Stimulated activated naive CD8-positive, alpha-beta T cell treated with anti-CD3 and anti-CD28 coated beads, Interleukin-15, amount 100 ng/mL, for 72 hours (primary cell): ENCODE measurements at regions not wholly inside any gene's neighbourhood (a gene's known extent, or its start where the extent isn't known, plus 50 kb on each side); places are given as distances from the start of the nearest gene placed in this dataset.
"Not testable (repeated sequence)": the region's sequence is repeated elsewhere in the genome, so short reads cannot be mapped to it uniquely, and the experiment has no call there.

ENCODE experiments used
- ATAC-seq: fragments of 150-1000 bp; cut with Tn5 transposase; 2 replicates; pipeline ENCODE4 v1.10.0; 2021; ENCODE audit warnings: mild to moderate bottlenecking, moderate library complexity
- DNase-seq, 2 donors: peaks; one replicate each; pipeline ENCODE4 v3.0.0; 2021 to 2022
- H3K27ac Mint-ChIP-seq, 2 donors: one replicate each; pipeline ENCODE4 v1.8.0; 2022; ENCODE audit warnings: mild to moderate bottlenecking in 2 of 2, mixed read lengths in 2 of 2, moderate library complexity in 2 of 2
- H3K27me3 Mint-ChIP-seq: one replicate; pipeline ENCODE4 v1.8.0; 2022; ENCODE audit warnings: mixed read lengths
- H3K4me1 Mint-ChIP-seq: one replicate; pipeline ENCODE4 v1.8.0; 2022; ENCODE audit warnings: mild to moderate bottlenecking, mixed read lengths
- H3K4me3 Mint-ChIP-seq, 2 donors: one replicate each; pipeline ENCODE4 v1.8.0; 2022; ENCODE audit warnings: mild to moderate bottlenecking in 2 of 2, mixed read lengths in 2 of 2, moderate library complexity in 1 of 2
- H3K9me3 Mint-ChIP-seq, 2 donors: one replicate each; pipeline ENCODE4 v1.8.0; 2022; ENCODE audit warnings: mixed read lengths in 2 of 2

GRCh38 chrX:122945328-122945727, 238.8 kb upstream of the GRIA3 start:
- DNase-seq (no peak), ATAC-seq (no peak)
- H3K27me3 Mint-ChIP-seq, result no peaks in the 10 kb centered on the region
- H3K9me3 Mint-ChIP-seq, result no peaks in the 10 kb centered on the region
- H3K4me1 Mint-ChIP-seq, result no peaks in the 10 kb centered on the region
- H3K4me3 Mint-ChIP-seq, result no peak overlapping the region
- H3K27ac Mint-ChIP-seq, result no peak overlapping the region

- Mint-ChIP-seq H3K4me1 (no peaks in the 10 kb centered on the region), H3K27me3 (no peaks in the 10 kb centered on the region), H3K9me3 (peaks cover 8 to 12% of the 10 kb centered on the region in 2 donors), H3K27ac (no peak overlapping the region), H3K4me3 (no peak overlapping the region)
- no peak for ATAC-seq
- DNase-seq, result no peak
Observed at GRCh38 chrX:122972604-122973003, 211.5 kb upstream of the GRIA3 start.

- DNase-seq (no peak), ATAC-seq (no peak)
- Mint-ChIP-seq H3K27ac (no peak overlapping the region), H3K4me1 (no peaks in the 10 kb centered on the region), H3K27me3 (no peaks in the 10 kb centered on the region), H3K9me3 (no peaks in the 10 kb centered on the region), H3K4me3 (no peak overlapping the region)
Observed at GRCh38 chrX:122982521-122982920, 201.6 kb upstream of the GRIA3 start.

DNA sequence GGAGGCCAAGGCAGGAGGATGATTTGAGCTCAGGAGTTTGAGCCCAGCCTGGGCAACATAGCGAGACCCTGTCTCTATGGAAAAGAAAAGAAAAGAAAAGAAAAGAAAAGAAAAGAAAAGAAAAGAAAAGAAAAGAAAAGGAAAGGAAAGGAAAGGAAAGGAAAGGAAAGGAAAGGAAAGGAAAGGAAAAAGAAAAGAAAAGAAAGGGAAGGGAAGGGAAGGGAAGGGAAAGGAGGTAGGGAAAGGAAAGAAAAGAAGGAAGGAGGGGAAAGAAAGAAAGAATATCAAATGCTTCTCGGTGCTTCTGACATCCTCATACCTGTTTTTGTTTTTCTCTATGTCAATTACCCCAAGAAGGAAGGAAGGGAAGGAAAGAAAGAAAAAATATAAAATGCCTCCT, 181.2 kb upstream of the GRIA3 start:
- H3K27me3 Mint-ChIP-seq, ATAC-seq, H3K9me3 Mint-ChIP-seq, H3K4me1 Mint-ChIP-seq, DNase-seq, H3K27ac Mint-ChIP-seq, H3K4me3 Mint-ChIP-seq: not testable (repeated sequence)

GRCh38 chrX:123013141-123013540, 170.9 kb upstream of the GRIA3 start:
- Mint-ChIP-seq H3K27me3 (no peaks in the 10 kb centered on the region), H3K4me3 (no peak overlapping the region), H3K4me1 (no peaks in the 10 kb centered on the region), H3K9me3 (peaks cover 0 to 11% of the 10 kb centered on the region in 2 donors), H3K27ac (no peak overlapping the region)
- ATAC-seq, result no peak
- no peak for DNase-seq

DNA sequence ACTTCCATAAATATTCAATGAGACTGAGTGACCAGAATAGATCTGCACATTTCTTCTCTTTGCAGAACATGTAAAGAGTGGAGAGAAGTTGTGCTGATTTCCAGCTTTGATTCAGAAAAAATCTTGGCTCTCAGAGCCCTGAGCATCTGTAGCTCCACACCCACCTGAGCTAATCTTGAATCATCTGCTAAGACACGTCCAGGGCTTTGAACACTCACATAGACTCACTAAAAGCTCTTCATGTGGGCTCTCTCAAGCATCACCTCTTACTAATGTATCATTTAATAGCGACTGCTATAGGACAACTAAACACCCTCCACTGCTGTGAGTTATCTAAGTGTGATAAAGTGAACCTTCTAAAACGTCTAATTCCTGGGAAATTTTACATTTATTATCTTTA, 147.7 kb upstream of the GRIA3 start:
- H3K27ac Mint-ChIP-seq, result no peak overlapping the region
- no peaks in the 10 kb centered on the region for H3K4me1 Mint-ChIP-seq
- DNase-seq (no peak), ATAC-seq (no peak)
- no peak overlapping the region for H3K4me3 Mint-ChIP-seq
- peaks cover 0 to 12% of the 10 kb centered on the region in 2 donors for H3K9me3 Mint-ChIP-seq
- H3K27me3 Mint-ChIP-seq, result no peaks in the 10 kb centered on the region

GRCh38 chrX:123049071-123049625, 134.9 kb upstream of the GRIA3 start:
- H3K9me3 Mint-ChIP-seq, result no peaks in the 10 kb centered on the region
- H3K4me1 Mint-ChIP-seq, result no peaks in the 10 kb centered on the region
- H3K27me3 Mint-ChIP-seq, result no peaks in the 10 kb centered on the region
- DNase-seq, result no peak
- H3K4me3 Mint-ChIP-seq, result no peak overlapping the region
- no peak for ATAC-seq
- H3K27ac Mint-ChIP-seq, result no peak overlapping the region

DNA sequence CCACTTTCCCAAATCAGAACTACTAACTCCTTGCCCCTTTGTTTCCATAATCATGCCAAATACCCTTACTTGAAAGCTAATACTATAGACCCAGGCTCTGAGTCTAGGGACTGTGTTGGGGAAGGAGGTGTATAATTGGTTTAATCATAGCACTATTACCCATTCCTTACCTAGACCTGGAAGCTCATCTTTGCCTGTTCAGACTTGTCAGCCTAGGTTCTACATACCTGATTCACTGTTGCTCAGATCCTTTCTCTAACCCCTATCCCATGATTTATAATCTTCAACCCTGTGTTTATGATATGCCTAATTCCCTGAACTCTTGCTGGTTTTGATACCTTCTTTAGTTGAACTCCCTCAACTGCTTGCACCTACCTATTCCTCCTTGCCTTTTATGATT, 123.1 kb upstream of the GRIA3 start:
- H3K4me3 Mint-ChIP-seq, result no peak overlapping the region
- no peak overlapping the region for H3K27ac Mint-ChIP-seq
- H3K4me1 Mint-ChIP-seq, result no peaks in the 10 kb centered on the region
- ATAC-seq (no peak), DNase-seq (no peak)
- H3K9me3 Mint-ChIP-seq, result no peaks in the 10 kb centered on the region
- H3K27me3 Mint-ChIP-seq, result no peaks in the 10 kb centered on the region

GRCh38 chrX:123064053-123064452, 120.0 kb upstream of the GRIA3 start:
- Mint-ChIP-seq H3K4me3 (no peak overlapping the region), H3K4me1 (no peaks in the 10 kb centered on the region), H3K27me3 (no peaks in the 10 kb centered on the region), H3K27ac (no peak overlapping the region), H3K9me3 (no peaks in the 10 kb centered on the region)
- DNase-seq, result no peak
- ATAC-seq, result no peak

GRCh38 chrX:123072686-123073385, 111.2 kb upstream of the GRIA3 start:
- no peak overlapping the region for H3K4me3 Mint-ChIP-seq
- H3K9me3 Mint-ChIP-seq, result no peaks in the 10 kb centered on the region
- ATAC-seq (no peak), DNase-seq (no peak)
- H3K27me3 Mint-ChIP-seq, result no peaks in the 10 kb centered on the region
- no peaks in the 10 kb centered on the region for H3K4me1 Mint-ChIP-seq
- H3K27ac Mint-ChIP-seq, result no peak overlapping the region

DNA sequence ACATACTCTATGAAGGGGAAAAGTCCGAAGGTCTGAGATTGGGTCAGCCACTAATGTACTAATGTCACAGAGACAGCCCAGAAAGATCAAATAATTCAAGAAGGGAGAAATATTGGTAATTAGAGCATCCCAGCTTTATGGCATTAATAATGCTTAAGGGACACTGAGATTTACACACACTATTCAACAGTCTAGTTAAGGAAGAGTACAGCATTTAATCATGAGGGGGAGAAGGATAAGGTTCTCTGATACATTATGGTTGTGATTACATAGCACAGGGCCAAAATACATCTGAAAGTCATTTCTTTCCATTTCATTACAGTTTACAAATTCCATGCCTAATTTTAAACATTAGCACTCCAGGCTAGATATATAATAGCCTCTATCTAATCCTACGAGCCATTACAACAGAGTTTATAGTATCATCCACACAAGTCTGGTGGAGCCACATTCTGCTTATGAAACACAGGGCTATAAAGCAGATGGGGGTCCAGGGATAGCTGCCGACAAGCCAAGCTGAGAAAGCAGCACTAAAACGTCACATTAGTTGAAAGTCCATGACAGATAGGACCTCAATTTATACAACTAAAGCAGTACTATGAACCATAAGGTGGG, 108.0 kb upstream of the GRIA3 start:
- no peak for DNase-seq
- ATAC-seq, result no peak
- H3K4me1 Mint-ChIP-seq, result no peaks in the 10 kb centered on the region
- peak overlapping the region in 1 of 2 donors; percentile 46 for H3K27ac Mint-ChIP-seq
- no peak overlapping the region for H3K4me3 Mint-ChIP-seq
- H3K9me3 Mint-ChIP-seq, result no peaks in the 10 kb centered on the region
- H3K27me3 Mint-ChIP-seq, result no peaks in the 10 kb centered on the region

GRCh38 chrX:123077631-123078030, 106.4 kb upstream of the GRIA3 start:
- Mint-ChIP-seq H3K9me3 (no peaks in the 10 kb centered on the region), H3K4me3 (no peak overlapping the region), H3K4me1 (no peaks in the 10 kb centered on the region), H3K27ac (no peak overlapping the region), H3K27me3 (no peaks in the 10 kb centered on the region)
- ATAC-seq (no peak), DNase-seq (no peak)

DNA sequence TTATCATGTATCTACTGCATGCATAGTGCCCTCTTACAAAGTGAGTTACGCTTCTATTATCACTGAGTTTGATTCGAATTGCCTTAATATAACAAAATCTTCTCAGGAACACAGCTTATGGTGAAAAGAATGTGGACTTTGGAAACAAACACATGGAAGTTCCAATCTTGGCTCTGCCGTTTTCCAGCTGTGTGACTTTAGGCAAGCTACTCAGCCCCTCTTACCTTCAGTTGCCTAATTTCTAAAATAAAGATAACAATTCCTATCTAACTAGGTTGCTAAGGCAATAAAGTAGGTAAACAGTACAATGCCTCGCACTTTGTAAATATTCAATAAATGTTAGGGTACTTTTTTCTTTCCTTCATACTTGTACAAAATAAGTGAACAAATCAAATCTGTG, 104.0 kb upstream of the GRIA3 start:
- H3K4me1 Mint-ChIP-seq, result no peaks in the 10 kb centered on the region
- no peak for ATAC-seq
- no peak overlapping the region for H3K27ac Mint-ChIP-seq
- no peak overlapping the region for H3K4me3 Mint-ChIP-seq
- no peaks in the 10 kb centered on the region for H3K9me3 Mint-ChIP-seq
- no peaks in the 10 kb centered on the region for H3K27me3 Mint-ChIP-seq
- DNase-seq, result no peak

DNA sequence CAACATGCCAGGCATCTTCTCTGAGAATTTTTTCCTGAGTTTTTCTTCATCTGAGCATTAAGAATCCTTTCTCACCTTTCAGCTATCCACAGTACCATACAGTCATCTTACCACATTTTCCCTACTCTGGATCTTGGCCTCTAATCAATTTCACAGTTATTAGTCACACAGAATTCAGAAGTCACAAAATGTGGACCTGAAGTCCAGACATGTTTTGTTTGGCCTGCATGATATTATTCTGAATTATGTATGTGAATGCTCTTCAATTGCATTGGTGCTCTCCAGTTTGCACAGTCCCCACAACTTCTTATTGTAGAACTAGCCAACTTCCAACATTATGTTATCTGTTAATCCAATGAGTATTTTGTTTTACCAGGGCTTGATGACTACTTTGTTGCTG, 102.3 kb upstream of the GRIA3 start:
- Mint-ChIP-seq H3K27me3 (no peaks in the 10 kb centered on the region), H3K27ac (no peak overlapping the region), H3K4me3 (no peak overlapping the region), H3K9me3 (no peaks in the 10 kb centered on the region), H3K4me1 (no peaks in the 10 kb centered on the region)
- no peak for DNase-seq
- ATAC-seq, result no peak

- DNase-seq, result no peak
- Mint-ChIP-seq H3K27me3 (no peaks in the 10 kb centered on the region), H3K9me3 (no peaks in the 10 kb centered on the region), H3K4me3 (no peak overlapping the region), H3K4me1 (no peaks in the 10 kb centered on the region), H3K27ac (no peak overlapping the region)
- ATAC-seq, result no peak
Observed at GRCh38 chrX:123083924-123084323, 100.2 kb upstream of the GRIA3 start.

- no peaks in the 10 kb centered on the region for H3K27me3 Mint-ChIP-seq
- no peaks in the 10 kb centered on the region for H3K9me3 Mint-ChIP-seq
- ATAC-seq (no peak), DNase-seq (no peak)
- H3K4me3 Mint-ChIP-seq, result no peak overlapping the region
- H3K4me1 Mint-ChIP-seq, result no peaks in the 10 kb centered on the region
- no peak overlapping the region for H3K27ac Mint-ChIP-seq
Observed at GRCh38 chrX:123084797-123085196, 99.3 kb upstream of the GRIA3 start.
